LNCaP clone FGC (cell line): ENCODE measurements at regions not wholly inside any gene's neighbourhood (a gene's known extent, or its start where the extent isn't known, plus 50 kb on each side); places are given as distances from the start of the nearest gene placed in this dataset.

Source experiments
- DNase-seq: peaks from one replicate; pipeline ENCODE4 v3.0.0-alpha.2; 2011; ENCODE audit warnings: low read depth
- H3K4me3 ChIP-seq: 2 replicates; pipeline ENCODE4 v1.5.1; 2011; ENCODE audit warnings: mild to moderate bottlenecking, low read depth, low read length, control low read depth
- TF ChIP-seq, protein P1 (sequence below): IDR thresholded peaks from 2 replicates; pipeline ENCODE4 v1.5.1; 2012; ENCODE audit warnings: mild to moderate bottlenecking; ENCODE audit not compliant: control insufficient read depth, insufficient read depth; ENCODE audit errors: extremely low read depth

DNA sequence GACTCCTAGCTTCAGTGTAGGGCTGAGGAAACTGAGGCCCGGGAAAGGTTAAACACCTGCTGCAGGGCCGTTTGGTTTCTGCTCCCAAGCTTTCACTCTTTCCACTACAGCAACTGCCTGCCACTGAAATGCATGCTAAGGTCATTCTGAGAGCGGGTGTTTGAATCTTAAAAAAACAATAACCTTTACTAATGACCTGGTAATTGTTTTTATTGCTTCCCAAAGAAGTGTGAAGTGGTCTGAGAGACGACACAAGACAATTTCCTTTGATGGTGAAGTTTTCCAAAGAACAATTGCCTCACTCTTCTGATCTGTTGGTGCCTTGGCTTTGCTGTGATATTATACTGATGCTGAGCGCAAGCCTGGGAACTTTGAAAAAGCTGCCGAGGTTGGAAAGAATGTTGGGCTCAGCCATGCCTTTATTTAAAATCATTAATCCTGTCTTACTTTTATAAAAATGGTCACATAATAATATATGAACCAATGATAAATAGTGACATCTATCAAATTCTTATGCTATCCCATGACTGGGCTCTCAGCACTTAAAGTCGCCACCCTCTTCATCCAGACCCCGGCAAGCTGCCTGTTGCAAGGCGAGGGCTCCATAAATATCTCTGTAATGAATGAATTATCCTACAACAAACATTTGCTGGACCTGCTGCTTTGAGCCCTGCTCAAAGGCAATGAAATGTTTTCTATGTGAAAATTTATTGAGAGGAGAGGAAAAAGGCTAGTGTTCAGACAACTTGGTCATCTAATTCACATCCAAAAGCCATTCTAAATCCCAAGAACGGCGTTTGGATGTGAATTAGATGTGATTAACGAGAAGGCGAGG, 67.8 kb upstream of the SOD3 start:
- TF ChIP-seq, protein P1, sequence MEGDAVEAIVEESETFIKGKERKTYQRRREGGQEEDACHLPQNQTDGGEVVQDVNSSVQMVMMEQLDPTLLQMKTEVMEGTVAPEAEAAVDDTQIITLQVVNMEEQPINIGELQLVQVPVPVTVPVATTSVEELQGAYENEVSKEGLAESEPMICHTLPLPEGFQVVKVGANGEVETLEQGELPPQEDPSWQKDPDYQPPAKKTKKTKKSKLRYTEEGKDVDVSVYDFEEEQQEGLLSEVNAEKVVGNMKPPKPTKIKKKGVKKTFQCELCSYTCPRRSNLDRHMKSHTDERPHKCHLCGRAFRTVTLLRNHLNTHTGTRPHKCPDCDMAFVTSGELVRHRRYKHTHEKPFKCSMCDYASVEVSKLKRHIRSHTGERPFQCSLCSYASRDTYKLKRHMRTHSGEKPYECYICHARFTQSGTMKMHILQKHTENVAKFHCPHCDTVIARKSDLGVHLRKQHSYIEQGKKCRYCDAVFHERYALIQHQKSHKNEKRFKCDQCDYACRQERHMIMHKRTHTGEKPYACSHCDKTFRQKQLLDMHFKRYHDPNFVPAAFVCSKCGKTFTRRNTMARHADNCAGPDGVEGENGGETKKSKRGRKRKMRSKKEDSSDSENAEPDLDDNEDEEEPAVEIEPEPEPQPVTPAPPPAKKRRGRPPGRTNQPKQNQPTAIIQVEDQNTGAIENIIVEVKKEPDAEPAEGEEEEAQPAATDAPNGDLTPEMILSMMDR = no peak
- no peak for DNase-seq
- no peak overlapping the region for H3K4me3 ChIP-seq

- DNase-seq = no peak
- TF ChIP-seq, protein P1 = no peak
Measured at GRCh38 chr4:24729119-24729730, 66.1 kb upstream of the SOD3 start.

DNA sequence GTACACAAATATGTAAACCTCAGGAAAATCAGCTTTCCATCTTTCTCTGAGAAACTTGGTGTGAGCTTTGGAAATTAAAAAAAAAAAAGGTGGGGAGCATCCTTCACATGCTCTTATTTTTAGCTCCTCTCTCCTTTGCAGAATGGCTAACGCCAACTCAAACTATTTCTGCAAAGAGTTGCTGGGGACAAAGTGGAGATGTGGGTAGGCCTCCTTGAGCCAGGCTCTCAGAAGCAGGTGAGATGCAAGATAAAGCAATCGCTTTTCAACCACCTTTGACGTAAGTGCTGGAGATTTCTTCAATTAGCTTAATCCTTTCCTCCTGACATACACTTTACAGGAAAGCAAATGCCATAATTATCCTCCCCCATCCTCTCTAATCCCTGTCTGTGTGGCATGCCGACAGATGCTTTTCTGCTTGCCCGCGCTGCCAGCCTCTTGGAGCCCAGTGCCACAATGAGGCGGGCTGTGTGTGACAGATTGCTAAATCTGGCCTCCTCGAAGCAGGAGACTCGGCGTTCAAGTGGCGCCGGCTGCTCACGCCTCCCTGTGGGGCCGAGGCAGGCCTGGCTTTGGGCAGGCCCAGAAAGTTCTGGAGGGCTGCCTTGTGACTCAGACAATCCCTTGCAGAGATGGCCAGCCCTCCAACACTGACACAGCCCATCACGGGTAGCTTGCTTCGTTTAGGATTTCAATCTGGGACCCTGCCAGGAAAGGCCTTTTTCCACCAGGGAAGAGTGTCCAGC, 64.9 kb upstream of the SOD3 start:
- TF ChIP-seq, protein P1 = no peak
- no peak overlapping the region for H3K4me3 ChIP-seq
- no peak for DNase-seq

More at GRCh38 chr4:24729119-24729730, 66.1 kb upstream of the SOD3 start:
- no peak overlapping the region for H3K4me3 ChIP-seq

- H3K4me3 ChIP-seq = no peak overlapping the region
- TF ChIP-seq, protein P1 = no peak
- DNase-seq = no peak
Measured at GRCh38 chr4:24731448-24731847, 63.9 kb upstream of the SOD3 start.

DNA sequence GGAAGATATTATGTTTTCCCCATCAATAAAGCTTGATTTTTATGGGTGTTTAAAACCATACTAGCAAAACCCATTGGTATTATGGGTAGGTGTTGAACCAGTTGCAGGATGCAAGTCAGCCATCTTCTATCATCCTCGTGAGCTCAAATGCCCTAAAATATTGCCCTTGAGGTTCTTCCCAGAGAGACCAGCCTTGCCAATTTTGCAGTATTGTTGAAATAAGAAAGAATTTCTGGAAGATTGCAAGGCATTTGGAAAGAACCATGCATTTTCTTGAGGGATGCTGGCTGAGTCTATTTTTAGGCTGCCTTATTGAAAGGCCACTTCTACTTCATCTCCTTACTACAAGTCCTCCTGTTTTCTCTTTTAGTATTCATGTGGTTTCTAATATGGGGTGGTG, 60.9 kb upstream of the SOD3 start:
- TF ChIP-seq, protein P1 = no peak
- H3K4me3 ChIP-seq = no peak overlapping the region
- no peak for DNase-seq

GRCh38 chr4:24736066-24736465, 59.3 kb upstream of the SOD3 start:
- TF ChIP-seq, protein P1 = peak; percentile 64
- H3K4me3 ChIP-seq = no peak overlapping the region
- DNase-seq = no peak
